ENCODE measurements at regions not wholly inside any gene's neighbourhood (a gene's known extent, or its start where the extent isn't known, plus 50 kb on each side); places are given as distances from the start of the nearest gene placed in this dataset.

DNA sequence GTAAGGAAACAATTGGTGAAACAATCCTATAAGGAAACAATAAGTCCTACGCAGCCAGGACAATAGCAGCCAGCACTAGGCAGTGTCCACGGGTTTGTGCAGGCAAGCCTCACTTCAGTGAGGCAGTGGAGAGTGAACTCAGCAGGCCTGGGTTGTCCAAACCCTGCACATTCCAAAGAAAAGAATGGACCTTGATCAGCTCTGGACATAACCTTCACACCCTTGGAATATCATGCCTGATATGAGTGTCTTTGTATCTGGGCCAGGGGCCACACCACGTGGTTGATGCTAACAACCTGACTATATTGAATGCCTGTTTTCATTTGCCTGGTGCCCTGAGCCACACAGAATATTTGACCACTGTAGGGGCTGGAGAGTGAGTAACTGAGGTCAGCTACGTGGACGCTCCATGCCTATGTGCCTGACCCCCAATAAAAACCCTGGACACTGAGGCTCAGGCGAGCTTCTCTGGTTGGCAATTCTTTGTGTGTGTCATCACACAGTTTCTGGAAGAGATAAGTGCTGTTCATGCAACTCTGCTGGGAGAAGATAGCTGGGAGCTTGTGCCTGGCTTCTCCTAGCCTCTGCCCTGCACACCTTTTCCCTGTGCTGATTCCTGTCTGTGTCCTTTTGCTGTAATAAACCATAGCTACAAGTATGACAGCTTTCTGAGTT lies 81.4 kb upstream of the NCOR2 start:
- no peak overlapping the region for H2AFZ ChIP-seq (ENCODE audit: control insufficient read depth, low read length)
- TF ChIP-seq, protein P1, sequence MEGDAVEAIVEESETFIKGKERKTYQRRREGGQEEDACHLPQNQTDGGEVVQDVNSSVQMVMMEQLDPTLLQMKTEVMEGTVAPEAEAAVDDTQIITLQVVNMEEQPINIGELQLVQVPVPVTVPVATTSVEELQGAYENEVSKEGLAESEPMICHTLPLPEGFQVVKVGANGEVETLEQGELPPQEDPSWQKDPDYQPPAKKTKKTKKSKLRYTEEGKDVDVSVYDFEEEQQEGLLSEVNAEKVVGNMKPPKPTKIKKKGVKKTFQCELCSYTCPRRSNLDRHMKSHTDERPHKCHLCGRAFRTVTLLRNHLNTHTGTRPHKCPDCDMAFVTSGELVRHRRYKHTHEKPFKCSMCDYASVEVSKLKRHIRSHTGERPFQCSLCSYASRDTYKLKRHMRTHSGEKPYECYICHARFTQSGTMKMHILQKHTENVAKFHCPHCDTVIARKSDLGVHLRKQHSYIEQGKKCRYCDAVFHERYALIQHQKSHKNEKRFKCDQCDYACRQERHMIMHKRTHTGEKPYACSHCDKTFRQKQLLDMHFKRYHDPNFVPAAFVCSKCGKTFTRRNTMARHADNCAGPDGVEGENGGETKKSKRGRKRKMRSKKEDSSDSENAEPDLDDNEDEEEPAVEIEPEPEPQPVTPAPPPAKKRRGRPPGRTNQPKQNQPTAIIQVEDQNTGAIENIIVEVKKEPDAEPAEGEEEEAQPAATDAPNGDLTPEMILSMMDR (optimal IDR thresholded peaks at IDR 0.05 in 1 of 3, IDR thresholded peaks at IDR 0.05 in 1 of 3, conservative IDR thresholded peaks at IDR 0.05 in 1 of 3; ENCODE audit: extremely low read depth in 1 of 3, insufficient read depth in 2 of 3, low read length in 3 of 3) = no peak
- no peak for TF ChIP-seq EZH2 (IDR thresholded peaks at IDR 0.05; ENCODE audit: low read length)
- no peak overlapping the region for H3K9ac ChIP-seq (ENCODE audit: control insufficient read depth, extremely low read depth, insufficient read depth, low read length)
- H3K27me3 ChIP-seq (ENCODE audit: control insufficient read depth, extremely low read depth, insufficient read depth, low read length) = peaks cover 3% of the 10 kb centered on the region
- dilution Hi-C loops (cut with MboI; ENCODE audit: extremely low pct_ligation_motif_present, low sequenced_read_pairs) = no loop called here
- H3K9me1 ChIP-seq (ENCODE audit: control insufficient read depth, extremely low read depth, insufficient read depth, low read length) = no peaks in the 10 kb centered on the region
- no peaks in the 10 kb centered on the region for H3K79me2 ChIP-seq (ENCODE audit: control insufficient read depth, insufficient read depth, low read length)
- FAIRE-seq (no peak), DNase-seq (ENCODE audit: low read depth, low spot score) (no peak)
- H3K4me2 ChIP-seq (ENCODE audit: control insufficient read depth, extremely low read depth, insufficient read depth, low read depth, low read length) = no peak overlapping the region
- H4K20me1 ChIP-seq (ENCODE audit: control insufficient read depth, extremely low read depth, insufficient read depth, low read length) = no peaks in the 10 kb centered on the region
- H3K27ac ChIP-seq (ENCODE audit: control insufficient read depth, insufficient read depth, low read length) = no peak overlapping the region
- no peaks in the 10 kb centered on the region for H3K36me3 ChIP-seq (ENCODE audit: control insufficient read depth in 2 of 2, extremely low read depth in 1 of 2, insufficient read depth in 2 of 2, low read length in 2 of 2)
- no peak overlapping the region for H3K4me3 ChIP-seq (ENCODE audit: control insufficient read depth in 2 of 3, extremely low read depth in 1 of 3, insufficient read depth in 2 of 3, low read depth in 1 of 3, low read length in 3 of 3)
- peaks cover 2% of the 10 kb centered on the region for H3K4me1 ChIP-seq (ENCODE audit: control insufficient read depth, extremely low read depth, insufficient read depth, low read length)
- H3K9me3 ChIP-seq (ENCODE audit: control insufficient read depth, low read depth, low read length) = peaks cover 5% of the 10 kb centered on the region

DNA sequence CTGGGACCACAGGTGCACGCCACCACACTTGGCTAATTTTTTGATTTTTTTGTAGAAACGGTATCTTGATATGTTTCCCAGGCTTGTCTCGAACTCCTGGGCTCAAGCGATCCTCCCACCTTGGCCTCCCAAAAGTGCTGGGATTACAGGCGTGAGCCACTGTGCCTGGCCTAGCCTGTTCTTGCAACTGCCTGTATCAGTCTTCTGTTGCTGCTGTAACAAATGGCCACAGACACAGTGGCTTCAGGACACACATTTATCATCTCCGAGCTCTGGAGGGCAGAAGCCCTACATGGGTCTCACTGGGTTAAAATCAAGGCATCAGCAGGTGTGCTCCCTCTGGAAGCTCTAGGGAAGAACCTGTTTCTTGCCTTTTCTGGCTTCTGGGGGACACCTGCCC lies 79.9 kb upstream of the NCOR2 start:
- Histone ChIP-seq H3K27ac (ENCODE audit: control insufficient read depth, insufficient read depth, low read length) (no peak overlapping the region), H4K20me1 (ENCODE audit: control insufficient read depth, extremely low read depth, insufficient read depth, low read length) (no peaks in the 10 kb centered on the region), H3K9me1 (ENCODE audit: control insufficient read depth, extremely low read depth, insufficient read depth, low read length) (no peaks in the 10 kb centered on the region), H3K79me2 (ENCODE audit: control insufficient read depth, insufficient read depth, low read length) (no peaks in the 10 kb centered on the region), H3K4me1 (ENCODE audit: control insufficient read depth, extremely low read depth, insufficient read depth, low read length) (peaks cover 2% of the 10 kb centered on the region), H3K36me3 (ENCODE audit: control insufficient read depth in 2 of 2, extremely low read depth in 1 of 2, insufficient read depth in 2 of 2, low read length in 2 of 2) (no peaks in the 10 kb centered on the region), H3K27me3 (ENCODE audit: control insufficient read depth, extremely low read depth, insufficient read depth, low read length) (peaks cover 3% of the 10 kb centered on the region), H3K4me2 (ENCODE audit: control insufficient read depth, extremely low read depth, insufficient read depth, low read depth, low read length) (no peak overlapping the region), H2AFZ (ENCODE audit: control insufficient read depth, low read length) (no peak overlapping the region), H3K9ac (ENCODE audit: control insufficient read depth, extremely low read depth, insufficient read depth, low read length) (no peak overlapping the region), H3K4me3 (ENCODE audit: control insufficient read depth in 2 of 3, extremely low read depth in 1 of 3, insufficient read depth in 2 of 3, low read depth in 1 of 3, low read length in 3 of 3) (no peak overlapping the region), H3K9me3 (ENCODE audit: control insufficient read depth, low read depth, low read length) (peaks cover 5% of the 10 kb centered on the region)
- no peak for FAIRE-seq
- DNase-seq (ENCODE audit: low read depth, low spot score) = no peak
- no peak for TF ChIP-seq EZH2 (IDR thresholded peaks at IDR 0.05; ENCODE audit: low read length)
- TF ChIP-seq, protein P1 (optimal IDR thresholded peaks at IDR 0.05 in 1 of 3, IDR thresholded peaks at IDR 0.05 in 1 of 3, conservative IDR thresholded peaks at IDR 0.05 in 1 of 3; ENCODE audit: extremely low read depth in 1 of 3, insufficient read depth in 2 of 3, low read length in 3 of 3) = no peak
- dilution Hi-C loops (cut with MboI; ENCODE audit: extremely low pct_ligation_motif_present, low sequenced_read_pairs) = no loop called here
